NCI-H526 treated with DMSO at 0.1 percent for 48 hours (cell line): ENCODE measurements at regions not wholly inside any gene's neighbourhood (a gene's known extent, or its start where the extent isn't known, plus 50 kb on each side); places are given as distances from the start of the nearest gene placed in this dataset.

Experiments used
- DNase-seq: peaks from one replicate; lab custom pipeline; 2025; lab: John Stamatoyannopoulos, UW

DNA sequence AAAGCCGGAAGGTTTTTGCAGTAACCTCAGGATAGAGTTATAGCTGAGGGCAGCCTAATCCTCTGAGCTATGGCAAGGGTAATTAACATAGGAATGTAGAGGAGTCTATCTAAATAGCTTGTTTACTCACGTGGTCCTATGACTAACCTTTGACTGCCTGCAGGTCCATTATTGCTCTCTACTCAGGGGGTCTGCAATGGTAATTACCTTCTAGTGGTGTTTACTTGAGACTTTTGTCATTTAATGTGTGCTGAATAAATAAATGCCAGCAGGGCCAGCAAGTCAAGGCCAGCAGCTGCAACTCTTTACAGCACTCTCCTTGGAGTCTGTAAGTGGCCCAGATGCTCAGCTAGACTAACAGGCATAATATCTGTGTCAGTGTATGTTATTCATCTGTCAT is 212.7 kb upstream of the FMR1 start:
- DNase-seq = no peak

GRCh38 chrX:147710301-147710700 is 201.4 kb upstream of the FMR1 start:
- DNase-seq = no peak

- DNase-seq = no peak
These were observed 178.3 kb upstream of the FMR1 start for GRCh38 chrX:147733369-147733768.

GRCh38 chrX:147735364-147735763 is 176.4 kb upstream of the FMR1 start:
- DNase-seq = no peak

DNA sequence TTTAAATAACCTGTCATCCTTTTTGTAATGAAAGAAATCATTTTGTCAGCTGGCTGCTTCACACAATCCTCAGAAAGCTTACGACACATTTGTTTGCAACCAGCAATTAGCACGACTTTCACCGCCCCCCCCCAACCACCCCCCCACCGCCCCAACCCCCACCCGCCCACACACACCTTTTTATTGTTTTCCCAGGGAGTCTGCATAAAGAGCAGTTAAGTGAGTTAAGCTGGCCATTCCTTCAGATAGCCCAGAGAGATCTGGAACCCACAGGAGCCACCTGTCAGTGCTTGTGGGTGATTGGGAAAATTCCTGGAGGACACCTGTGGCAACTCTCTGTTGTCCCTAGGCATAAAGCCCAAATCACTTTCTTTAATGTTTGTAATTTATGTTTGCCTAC is 175.7 kb upstream of the FMR1 start:
- no peak for DNase-seq

GRCh38 chrX:147737690-147738089 is 174.0 kb upstream of the FMR1 start:
- no peak for DNase-seq

DNA sequence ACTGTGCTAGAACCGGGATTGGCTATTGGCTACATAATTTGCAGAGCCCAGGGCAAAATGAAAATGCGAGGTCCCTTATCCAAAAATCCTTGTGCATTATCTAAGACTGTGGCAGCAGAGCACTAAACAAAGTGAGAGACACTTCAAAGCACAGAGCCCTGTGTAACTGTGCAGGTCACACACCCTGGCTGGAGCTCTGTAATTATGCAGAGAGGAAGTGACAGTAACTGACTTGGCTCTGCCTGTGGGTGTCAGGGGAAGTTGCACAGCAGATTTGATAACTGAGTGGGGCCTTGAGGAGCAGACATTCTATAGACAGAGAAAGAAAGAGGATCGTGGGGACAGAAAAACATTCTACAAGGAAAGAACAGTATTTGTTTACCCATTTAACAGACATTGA is 173.5 kb upstream of the FMR1 start:
- no peak for DNase-seq

GRCh38 chrX:147739196-147739595 is 172.5 kb upstream of the FMR1 start:
- DNase-seq = no peak

DNA sequence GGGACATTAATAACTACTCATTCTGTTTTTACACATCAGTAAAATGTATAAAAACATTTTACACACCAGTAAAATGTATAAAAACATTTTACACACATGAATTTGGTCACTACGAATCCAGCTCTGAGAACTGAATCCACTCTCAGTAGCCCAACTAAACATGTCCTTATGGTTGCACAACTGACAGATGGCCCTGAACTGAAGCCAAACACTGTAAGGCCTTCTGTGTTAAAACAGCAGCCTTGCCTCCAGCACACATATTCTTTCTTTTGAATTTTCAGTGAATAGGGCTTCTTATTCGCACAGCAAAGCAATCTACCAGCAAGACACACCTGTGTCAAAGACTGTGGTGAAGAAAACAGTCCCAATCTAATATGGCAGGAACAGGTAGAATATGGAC is 169.9 kb upstream of the FMR1 start:
- DNase-seq = no peak

- no peak for DNase-seq
These were observed 162.4 kb upstream of the FMR1 start for GRCh38 chrX:147749308-147749707.

- DNase-seq = no peak
These were observed 154.0 kb upstream of the FMR1 start for GRCh38 chrX:147757750-147758149.

GRCh38 chrX:147763131-147763530 is 148.6 kb upstream of the FMR1 start:
- DNase-seq = no peak

- DNase-seq = no peak
These were observed 146.9 kb upstream of the FMR1 start for GRCh38 chrX:147764868-147765267.

GRCh38 chrX:147770858-147771257 is 140.9 kb upstream of the FMR1 start:
- no peak for DNase-seq

- no peak for DNase-seq
These were observed 134.7 kb upstream of the FMR1 start for GRCh38 chrX:147776988-147777387.

GRCh38 chrX:147779173-147779572 is 132.5 kb upstream of the FMR1 start:
- DNase-seq = no peak

GRCh38 chrX:147781844-147782243 is 129.9 kb upstream of the FMR1 start:
- no peak for DNase-seq

GRCh38 chrX:147788641-147789350 is 122.9 kb upstream of the FMR1 start:
- DNase-seq = no peak

DNA sequence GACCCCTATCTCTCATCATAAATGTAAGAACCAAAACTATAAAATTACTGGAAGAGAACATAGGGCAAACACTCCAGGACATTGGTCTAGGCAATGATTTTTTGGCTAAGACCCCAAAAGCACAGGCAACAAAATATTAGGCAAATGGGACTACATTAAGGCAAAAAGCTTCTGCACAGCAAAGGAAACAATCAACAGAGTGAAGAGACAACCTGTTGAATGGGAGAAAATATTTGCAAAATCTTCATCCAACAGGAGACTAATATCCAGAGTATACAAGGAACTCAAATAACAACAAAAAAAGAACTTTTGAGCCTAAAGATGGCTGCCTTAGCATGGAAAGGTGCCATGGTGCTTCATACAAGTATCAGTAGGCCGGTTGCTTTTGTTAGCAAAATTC is 111.1 kb upstream of the FMR1 start:
- DNase-seq = no peak

DNA sequence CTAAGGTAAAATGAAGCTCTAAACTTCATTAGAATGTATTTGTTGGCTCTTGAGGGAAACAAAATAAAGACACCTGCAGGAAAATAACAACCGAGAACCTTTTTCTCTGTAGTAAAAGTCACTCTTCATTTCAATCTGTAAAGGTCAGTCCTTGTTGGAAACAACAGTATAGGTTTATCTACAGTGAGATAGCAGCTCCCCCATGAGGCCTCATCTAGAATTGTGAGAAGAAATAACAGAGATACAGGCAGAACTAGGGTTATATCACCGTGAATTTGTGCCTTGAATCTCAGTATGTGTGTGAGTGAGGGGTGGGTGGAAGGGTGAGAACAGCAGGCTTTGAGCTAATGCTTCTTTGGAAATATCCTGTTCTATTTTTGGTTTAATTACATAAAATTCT is 107.8 kb upstream of the FMR1 start:
- DNase-seq = no peak

- DNase-seq = no peak
These were observed 99.9 kb upstream of the FMR1 start for GRCh38 chrX:147811803-147812202.

DNA sequence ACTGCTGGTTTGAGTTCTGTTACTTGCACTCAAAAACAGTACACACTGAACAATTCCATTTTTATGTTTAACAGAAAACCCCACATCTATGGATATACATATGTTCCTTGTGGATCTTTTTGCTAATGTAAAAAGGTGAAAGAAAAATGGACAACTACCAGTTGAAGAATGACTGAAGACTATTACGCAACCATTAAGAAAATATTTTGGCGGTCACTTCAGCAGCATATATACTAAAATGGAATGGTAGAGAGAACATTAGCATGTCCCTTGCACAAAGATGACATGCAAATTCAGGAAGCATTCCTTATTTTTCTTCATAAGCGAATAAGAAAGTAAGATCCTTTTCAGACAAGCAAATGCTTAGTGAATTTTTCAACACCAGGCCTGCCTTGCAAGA is 84.6 kb upstream of the FMR1 start:
- DNase-seq = no peak

DNA sequence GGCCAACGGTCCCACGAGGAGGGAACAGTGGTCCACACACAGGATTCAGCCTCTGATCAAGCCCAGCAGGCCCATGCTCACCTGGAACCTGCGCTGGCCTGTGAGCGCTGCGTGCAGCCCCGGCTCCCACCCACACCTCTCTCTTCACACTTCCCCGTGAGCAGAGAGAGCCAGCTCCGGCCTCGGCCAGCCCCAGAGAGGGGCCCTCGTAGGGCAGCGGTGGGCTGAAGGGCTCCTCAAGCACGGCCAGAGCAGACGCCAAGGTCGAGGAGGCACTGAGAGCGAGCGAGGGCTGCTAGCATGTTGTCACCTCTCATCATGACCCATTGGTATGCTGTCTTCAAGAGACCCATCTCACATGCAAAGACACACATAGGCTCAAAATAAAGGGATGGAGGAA is 83.0 kb upstream of the FMR1 start:
- no peak for DNase-seq

- no peak for DNase-seq
These were observed 78.9 kb upstream of the FMR1 start for GRCh38 chrX:147832707-147833348.
